ENCODE measurements at regions not wholly inside any gene's neighbourhood (a gene's known extent, or its start where the extent isn't known, plus 50 kb on each side); places are given as distances from the start of the nearest gene placed in this dataset.
"Not testable (repeated sequence)": the region's sequence is repeated elsewhere in the genome, so short reads cannot be mapped to it uniquely, and the experiment has no call there.

DNA sequence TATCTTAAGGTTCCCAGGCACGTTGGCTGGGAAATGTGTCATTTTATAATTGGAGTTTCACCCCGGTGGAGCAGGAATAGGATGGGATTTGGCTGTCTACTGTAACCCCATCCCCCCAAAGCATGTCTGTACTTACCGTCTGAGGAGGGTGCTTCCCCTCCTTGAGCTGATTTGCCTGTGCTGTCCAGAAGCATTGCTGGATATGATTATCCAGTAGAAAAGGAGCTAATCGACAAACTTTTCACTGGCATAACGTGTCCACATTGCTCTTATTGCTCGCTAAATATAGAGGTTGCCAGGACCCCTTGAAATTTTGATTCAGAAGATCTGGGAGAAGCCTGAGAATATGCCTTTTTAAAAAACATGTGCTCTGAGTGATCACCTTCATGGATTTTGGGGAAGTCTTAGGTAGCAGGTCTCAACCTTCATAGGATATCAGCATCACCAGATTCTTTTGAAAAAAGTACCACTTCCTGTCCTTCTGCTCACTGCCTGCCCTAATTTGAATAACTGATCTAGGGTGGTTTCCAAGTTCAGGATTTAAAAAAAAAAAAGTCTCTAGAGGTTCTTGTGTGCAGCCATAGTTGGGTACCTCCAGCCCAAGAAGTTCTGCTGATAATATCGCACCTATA lies 80.4 kb upstream of the KCNA1 start:
- Histone ChIP-seq H3K79me2 (no peaks in the 10 kb centered on the region), H3K36me3 (ENCODE audit: control insufficient read depth, insufficient read depth, low read length) (no peaks in the 10 kb centered on the region), H3K4me1 (no peaks in the 10 kb centered on the region), H3K4me3 (ENCODE audit: low read depth, low read length) (no peak overlapping the region), H3K27me3 (ENCODE audit: control insufficient read depth, insufficient read depth, low read length) (peaks cover 4% of the 10 kb centered on the region), H3K4me2 (ENCODE audit: low read length) (no peak overlapping the region), H2AFZ (no peak overlapping the region), H3K9me3 (ENCODE audit: control insufficient read depth, low read length) (no peaks in the 10 kb centered on the region), H3K27ac (no peak overlapping the region), H3K9ac (no peak overlapping the region)
- TF ChIP-seq, protein P1, sequence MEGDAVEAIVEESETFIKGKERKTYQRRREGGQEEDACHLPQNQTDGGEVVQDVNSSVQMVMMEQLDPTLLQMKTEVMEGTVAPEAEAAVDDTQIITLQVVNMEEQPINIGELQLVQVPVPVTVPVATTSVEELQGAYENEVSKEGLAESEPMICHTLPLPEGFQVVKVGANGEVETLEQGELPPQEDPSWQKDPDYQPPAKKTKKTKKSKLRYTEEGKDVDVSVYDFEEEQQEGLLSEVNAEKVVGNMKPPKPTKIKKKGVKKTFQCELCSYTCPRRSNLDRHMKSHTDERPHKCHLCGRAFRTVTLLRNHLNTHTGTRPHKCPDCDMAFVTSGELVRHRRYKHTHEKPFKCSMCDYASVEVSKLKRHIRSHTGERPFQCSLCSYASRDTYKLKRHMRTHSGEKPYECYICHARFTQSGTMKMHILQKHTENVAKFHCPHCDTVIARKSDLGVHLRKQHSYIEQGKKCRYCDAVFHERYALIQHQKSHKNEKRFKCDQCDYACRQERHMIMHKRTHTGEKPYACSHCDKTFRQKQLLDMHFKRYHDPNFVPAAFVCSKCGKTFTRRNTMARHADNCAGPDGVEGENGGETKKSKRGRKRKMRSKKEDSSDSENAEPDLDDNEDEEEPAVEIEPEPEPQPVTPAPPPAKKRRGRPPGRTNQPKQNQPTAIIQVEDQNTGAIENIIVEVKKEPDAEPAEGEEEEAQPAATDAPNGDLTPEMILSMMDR (IDR thresholded peaks at IDR 0.05): no peak

DNA sequence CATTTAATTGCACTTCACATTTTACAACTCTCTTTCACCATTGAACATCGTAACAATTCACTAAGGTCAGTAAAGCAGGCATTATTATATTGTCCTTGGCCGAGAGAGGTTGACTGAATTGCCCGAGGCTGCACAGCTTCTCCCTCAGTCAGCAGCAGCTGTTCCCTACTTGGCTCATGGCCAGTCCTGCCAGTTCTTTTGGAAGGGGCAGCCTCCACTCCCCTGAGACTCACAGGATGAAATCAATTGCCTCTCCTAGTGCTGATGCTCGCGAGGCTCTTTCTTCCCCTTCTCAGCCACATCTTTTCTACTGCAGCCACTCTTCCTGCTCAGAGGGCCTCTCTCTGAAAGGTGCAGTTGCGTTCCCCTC lies 79.9 kb upstream of the KCNA1 start:
- H3K9me3 ChIP-seq (ENCODE audit: control insufficient read depth, low read length): no peaks in the 10 kb centered on the region
- no peak overlapping the region for H3K4me2 ChIP-seq (ENCODE audit: low read length)
- H3K79me2 ChIP-seq: no peaks in the 10 kb centered on the region
- H3K4me1 ChIP-seq: no peaks in the 10 kb centered on the region
- H3K36me3 ChIP-seq (ENCODE audit: control insufficient read depth, insufficient read depth, low read length): no peaks in the 10 kb centered on the region
- peaks cover 4% of the 10 kb centered on the region for H3K27me3 ChIP-seq (ENCODE audit: control insufficient read depth, insufficient read depth, low read length)
- no peak overlapping the region for H3K9ac ChIP-seq
- TF ChIP-seq, protein P1 (IDR thresholded peaks at IDR 0.05): no peak
- H2AFZ ChIP-seq: no peak overlapping the region
- no peak overlapping the region for H3K27ac ChIP-seq
- no peak overlapping the region for H3K4me3 ChIP-seq (ENCODE audit: low read depth, low read length)

DNA sequence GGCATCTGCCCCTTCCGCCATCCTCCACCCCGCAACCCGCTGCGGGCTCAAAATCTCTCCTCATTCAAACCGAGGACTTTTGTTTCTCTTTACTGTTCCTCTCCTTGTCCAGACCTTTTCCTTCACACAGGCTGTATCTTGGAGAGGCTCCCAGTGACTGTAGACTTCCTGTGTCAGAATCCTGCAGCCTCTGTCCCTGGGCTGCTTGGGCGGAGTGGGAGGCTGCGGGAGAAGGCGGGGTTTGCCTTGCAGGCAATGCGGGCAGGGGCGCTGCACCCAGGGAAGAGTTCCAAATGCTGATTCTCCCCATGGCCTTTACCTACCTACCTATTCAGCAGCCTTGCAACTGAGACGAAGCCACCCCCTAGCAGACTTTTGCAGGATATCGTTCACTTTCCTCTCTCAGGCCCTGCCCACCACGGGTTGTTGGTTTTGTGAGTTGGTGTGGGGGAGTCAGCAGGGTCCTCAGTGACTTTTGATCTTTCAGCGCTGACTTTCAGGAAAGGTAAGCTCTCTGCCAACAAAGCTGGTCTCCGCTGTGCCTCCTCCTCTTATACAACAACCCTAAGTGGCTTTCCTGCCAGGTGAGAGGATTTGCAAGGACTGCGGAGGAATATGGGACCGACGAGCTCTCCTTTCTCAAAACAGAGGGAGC lies 79.0 kb upstream of the KCNA1 start:
- H3K4me1 ChIP-seq: no peaks in the 10 kb centered on the region
- H3K4me2 ChIP-seq (ENCODE audit: low read length): no peak overlapping the region
- TF ChIP-seq, protein P1 (IDR thresholded peaks at IDR 0.05): no peak
- no peaks in the 10 kb centered on the region for H3K9me3 ChIP-seq (ENCODE audit: control insufficient read depth, low read length)
- H3K4me3 ChIP-seq (ENCODE audit: low read depth, low read length): no peak overlapping the region
- no peak overlapping the region for H3K9ac ChIP-seq
- H3K27ac ChIP-seq: no peak overlapping the region
- H3K27me3 ChIP-seq (ENCODE audit: control insufficient read depth, insufficient read depth, low read length): peaks cover 4% of the 10 kb centered on the region
- no peaks in the 10 kb centered on the region for H3K36me3 ChIP-seq (ENCODE audit: control insufficient read depth, insufficient read depth, low read length)
- no peaks in the 10 kb centered on the region for H3K79me2 ChIP-seq
- H2AFZ ChIP-seq: no peak overlapping the region

DNA sequence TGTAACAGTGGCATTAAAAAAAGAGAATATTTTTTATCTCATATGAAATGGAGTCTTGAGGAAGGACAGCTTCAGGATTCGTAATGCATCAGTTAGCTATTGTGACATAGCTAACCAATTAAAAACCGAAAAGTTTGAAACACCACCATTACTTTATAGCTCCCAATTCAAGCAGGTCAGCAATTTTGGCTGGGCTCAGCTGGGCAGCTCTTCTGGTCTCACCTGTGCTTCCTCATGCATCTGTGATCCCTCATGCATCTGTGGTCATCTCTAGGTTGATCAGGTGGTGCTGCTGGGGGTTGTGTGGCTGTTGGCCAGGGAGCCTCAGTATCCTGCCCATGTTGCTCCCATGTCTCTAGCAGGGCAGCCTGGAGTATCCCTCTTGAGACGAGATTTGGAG lies 76.7 kb upstream of the KCNA1 start:
- no peaks in the 10 kb centered on the region for H3K9me3 ChIP-seq (ENCODE audit: control insufficient read depth, low read length)
- H3K4me3 ChIP-seq (ENCODE audit: low read depth, low read length): no peak overlapping the region
- H2AFZ ChIP-seq: no peak overlapping the region
- H3K4me1 ChIP-seq: no peaks in the 10 kb centered on the region
- no peak overlapping the region for H3K9ac ChIP-seq
- H3K79me2 ChIP-seq: no peaks in the 10 kb centered on the region
- TF ChIP-seq, protein P1 (IDR thresholded peaks at IDR 0.05): no peak
- H3K27me3 ChIP-seq (ENCODE audit: control insufficient read depth, insufficient read depth, low read length): no peaks in the 10 kb centered on the region
- H3K27ac ChIP-seq: no peak overlapping the region
- no peak overlapping the region for H3K4me2 ChIP-seq (ENCODE audit: low read length)
- no peaks in the 10 kb centered on the region for H3K36me3 ChIP-seq (ENCODE audit: control insufficient read depth, insufficient read depth, low read length)

DNA sequence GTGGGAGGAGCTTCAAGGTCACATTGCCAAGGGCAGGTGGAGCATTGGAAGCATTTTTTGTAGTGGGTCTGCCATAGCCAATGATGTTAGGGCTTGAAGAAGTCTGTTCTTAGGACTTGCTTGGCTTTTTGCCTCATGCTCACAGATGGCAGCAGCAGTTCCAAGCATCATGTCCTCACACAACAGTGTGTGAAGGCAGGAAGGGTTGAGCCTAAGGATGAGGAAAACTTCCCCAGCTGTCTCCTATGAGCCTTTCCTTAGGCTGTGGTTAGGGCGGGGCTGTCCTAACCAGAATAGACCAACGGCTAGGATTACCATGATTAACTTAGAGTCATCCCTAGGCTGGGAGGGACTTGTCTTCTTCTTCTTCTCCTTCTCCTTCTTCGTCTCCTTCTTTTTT lies 76.2 kb upstream of the KCNA1 start:
- Histone ChIP-seq H3K9ac (no peak overlapping the region), H3K36me3 (ENCODE audit: control insufficient read depth, insufficient read depth, low read length) (no peaks in the 10 kb centered on the region), H3K4me2 (ENCODE audit: low read length) (no peak overlapping the region), H3K4me1 (no peaks in the 10 kb centered on the region), H3K79me2 (no peaks in the 10 kb centered on the region), H3K27me3 (ENCODE audit: control insufficient read depth, insufficient read depth, low read length) (no peaks in the 10 kb centered on the region), H3K27ac (no peak overlapping the region), H2AFZ (no peak overlapping the region), H3K9me3 (ENCODE audit: control insufficient read depth, low read length) (no peaks in the 10 kb centered on the region), H3K4me3 (ENCODE audit: low read depth, low read length) (no peak overlapping the region)
- TF ChIP-seq, protein P1 (IDR thresholded peaks at IDR 0.05): no peak

DNA sequence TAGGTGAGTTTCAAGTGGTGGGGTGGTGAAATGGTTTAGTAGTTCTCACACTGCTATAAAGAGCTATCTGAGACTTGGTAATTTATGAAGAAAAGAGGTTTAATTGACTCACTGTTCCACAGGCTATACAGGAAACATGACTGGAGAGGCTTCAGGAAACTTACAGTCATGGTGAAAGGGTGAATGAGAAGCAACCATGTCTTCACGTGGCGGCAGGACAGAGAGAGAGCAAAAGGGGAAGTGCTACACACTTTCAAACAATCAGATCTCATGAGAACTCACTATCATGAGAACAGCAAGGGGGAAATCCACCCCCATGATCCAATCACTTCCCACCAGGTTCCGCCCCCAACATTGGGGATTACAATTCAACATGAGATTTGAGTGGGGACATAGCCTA lies 67.3 kb upstream of the KCNA1 start:
- not testable (repeated sequence) for H2AFZ ChIP-seq; H3K4me1 ChIP-seq; H3K79me2 ChIP-seq; H3K9me3 ChIP-seq (ENCODE audit: control insufficient read depth, low read length); H3K4me3 ChIP-seq (ENCODE audit: low read depth, low read length); H3K9ac ChIP-seq; H3K27me3 ChIP-seq (ENCODE audit: control insufficient read depth, insufficient read depth, low read length); H3K4me2 ChIP-seq (ENCODE audit: low read length); H3K27ac ChIP-seq; H3K36me3 ChIP-seq (ENCODE audit: control insufficient read depth, insufficient read depth, low read length)

Measured in parathyroid adenoma (tissue), 2 donors.